Pancreas (tissue), 10 donors: ENCODE measurements at regions not wholly inside any gene's neighbourhood (a gene's known extent, or its start where the extent isn't known, plus 50 kb on each side); places are given as distances from the start of the nearest gene placed in this dataset.

ENCODE experiments used
- ATAC-seq, 4 donors: fragments of 200-7000 bp; cut with Tn5 transposase; one replicate each; pipeline versions ENCODE4 v1.8.0 to v1.9.1; 2020; ENCODE audit warnings: mild to moderate bottlenecking in 4 of 4, moderate library complexity in 4 of 4
- DNase-seq, 6 donors: peaks; one replicate each; pipeline ENCODE4 v3.0.0-alpha.2; 2020
- FAIRE-seq: peaks from 2 replicates; lab custom pipeline; 2012; peaks lifted over from hg19 to GRCh38; lab: Jason Lieb, UNC
- H3K27ac ChIP-seq, 4 donors: fragments of 200-600 bp; sonication (generic); 1 replicate in 3 of 4; 2 replicates in 1 of 4; pipeline versions ENCODE4 v1.5.0 to v1.8.0; 2020
- H3K27me3 ChIP-seq, 4 donors: fragments of 200-600 bp; one replicate each; pipeline ENCODE4 v1.8.0; 2021
- H3K36me3 ChIP-seq, 3 donors: fragments of 200-600 bp; sonication (generic) in 1 of 3; one replicate each; pipeline versions ENCODE4 v1.5.0 to v1.8.0; 2020 to 2021
- H3K4me1 ChIP-seq, 3 donors: fragments of 200-600 bp; one replicate each; pipeline ENCODE4 v1.8.0; 2021
- H3K4me3 ChIP-seq, 4 donors: fragments of 200-600 bp; sonication (generic) in 2 of 4; one replicate each; pipeline versions ENCODE4 v1.5.0 to v1.8.0; 2020 to 2021
- H3K9me3 ChIP-seq, 4 donors: fragments of 200-600 bp; one replicate each; pipeline ENCODE4 v1.8.0; 2021
- CTCF ChIP-seq, 4 donors: fragments of 200-600 bp; sonication (generic) in 3 of 4; IDR thresholded peaks; one replicate each; pipeline versions ENCODE4 v1.5.0 to v1.8.0; 2021; ENCODE audit warnings: antibody characterized with exemption in 4 of 4
- WGBS, 2 donors: extraction: QIAGEN DNeasy Blood & Tissue Kit; methylation state at CpG; one replicate each; pipeline ENCODE4 v1.1.7; 2013; 5-methylcytosine and 5-hydroxymethylcytosine counted together
- intact Hi-C, 3 donors: fragments of 100-400 bp; cut with DNase I; formaldehyde crosslinking; loops; one replicate each; pipeline versions ENCODE4 v1.11.1 to v1.14.2; 2022
- donor health status: healthy with polysubstance abuse.
- donor health status: DM: no; HTN: no; CAD: no; lungs with moderate emphysema.
- donor health status: DM: no; HTN: no; CAD: no.
- donor health status: control.
- donor health status: control.
- donor health status: Bipolar disorder and iron deficiency.
- donor health status: DM: yes; HTN: yes; CAD: no.
- donor health status: DM: no; HTN: no; CAD: no.
- donor health status: DM: no; HTN: no; CAD: no.
- donor health status: DM: yes; HTN: yes; CAD: no.

DNA sequence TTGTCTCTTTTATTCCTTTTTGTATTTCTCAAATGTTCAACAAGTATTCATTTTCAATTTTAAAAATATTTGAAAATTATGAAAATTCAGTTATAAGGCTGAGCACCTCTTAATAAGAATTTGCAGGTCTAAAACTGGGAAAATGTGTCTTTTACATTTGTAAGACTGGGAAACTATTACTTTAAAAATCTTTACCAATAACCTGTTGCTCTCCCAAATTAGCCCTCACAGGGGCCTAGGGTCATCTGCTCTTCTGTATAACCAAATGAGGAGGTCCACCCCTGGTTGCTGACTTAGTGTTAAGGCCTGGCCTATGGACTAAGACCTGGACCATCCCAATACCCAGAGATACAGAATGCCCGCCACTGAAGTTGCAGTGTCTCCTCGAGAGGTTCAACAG is 280.5 kb downstream of the PLPP3 start:
- intact Hi-C loops = no loop called here
- Histone ChIP-seq H3K27me3 (no peaks in the 10 kb centered on the region), H3K9me3 (no peaks in the 10 kb centered on the region), H3K4me3 (no peak overlapping the region), H3K27ac (no peak overlapping the region), H3K4me1 (no peaks in the 10 kb centered on the region), H3K36me3 (no peaks in the 10 kb centered on the region)
- no peak for TF ChIP-seq CTCF (IDR thresholded peaks at IDR 0.05)
- FAIRE-seq (no peak), ATAC-seq (no peak), DNase-seq (no peak)
- WGBS, 2 donors = 92 to 95% methylated on average over 2 of the region's 2 CpGs

- DNase-seq = no peak
- no peak for FAIRE-seq
Measured at GRCh38 chr1:56297904-56298303, 281.5 kb downstream of the PLPP3 start.

GRCh38 chr1:56297208-56297607 is 282.2 kb downstream of the PLPP3 start:
- no peak for TF ChIP-seq CTCF (IDR thresholded peaks at IDR 0.05)
- Histone ChIP-seq H3K36me3 (no peaks in the 10 kb centered on the region), H3K9me3 (no peaks in the 10 kb centered on the region), H3K4me3 (no peak overlapping the region), H3K27me3 (no peaks in the 10 kb centered on the region), H3K4me1 (no peaks in the 10 kb centered on the region), H3K27ac (no peak overlapping the region)
- WGBS, 2 donors = 86 to 87% methylated on average over 2 of the region's 2 CpGs
- no peak for DNase-seq
- intact Hi-C loops = no loop called here
- no peak for FAIRE-seq
- no peak for ATAC-seq

More at GRCh38 chr1:56297904-56298303, 281.5 kb downstream of the PLPP3 start:
- 63 to 72% methylated on average over 2 of the region's 2 CpGs for WGBS, 2 donors
- no peaks in the 10 kb centered on the region for H3K9me3 ChIP-seq
- intact Hi-C loops = no loop called here
- H3K4me1 ChIP-seq = no peaks in the 10 kb centered on the region
- H3K27me3 ChIP-seq = no peaks in the 10 kb centered on the region
- no peak overlapping the region for H3K27ac ChIP-seq
- H3K4me3 ChIP-seq = no peak overlapping the region
- no peaks in the 10 kb centered on the region for H3K36me3 ChIP-seq
- ATAC-seq = no peak
- no peak for TF ChIP-seq CTCF (IDR thresholded peaks at IDR 0.05)

- Histone ChIP-seq H3K27me3 (no peaks in the 10 kb centered on the region), H3K9me3 (no peaks in the 10 kb centered on the region), H3K36me3 (no peaks in the 10 kb centered on the region), H3K4me3 (no peak overlapping the region), H3K4me1 (no peaks in the 10 kb centered on the region), H3K27ac (no peak overlapping the region)
- WGBS, 2 donors = 92 to 99% methylated on average over 4 of the region's 4 CpGs
- TF ChIP-seq CTCF (IDR thresholded peaks at IDR 0.05) = no peak
- FAIRE-seq = no peak
- intact Hi-C loops = no loop called here
- no peak for ATAC-seq
- DNase-seq = no peak
Measured at GRCh38 chr1:56295949-56296929, 283.1 kb downstream of the PLPP3 start.

- Histone ChIP-seq H3K9me3 (no peaks in the 10 kb centered on the region), H3K27me3 (no peaks in the 10 kb centered on the region), H3K27ac (no peak overlapping the region), H3K4me1 (no peaks in the 10 kb centered on the region), H3K4me3 (no peak overlapping the region), H3K36me3 (no peaks in the 10 kb centered on the region)
- 65 to 70% methylated on average over 5 of the region's 5 CpGs for WGBS, 2 donors
- intact Hi-C loops = no loop called here
- DNase-seq (no peak), FAIRE-seq (no peak), ATAC-seq (peak in 1 of 4 donors; percentile 9)
- TF ChIP-seq CTCF (IDR thresholded peaks at IDR 0.05) = no peak
Measured at GRCh38 chr1:56291374-56291919, 287.9 kb downstream of the PLPP3 start.
